A673 (cell line): ENCODE measurements at regions not wholly inside any gene's neighbourhood (a gene's known extent, or its start where the extent isn't known, plus 50 kb on each side); places are given as distances from the start of the nearest gene placed in this dataset.
"Not testable (repeated sequence)": the region's sequence is repeated elsewhere in the genome, so short reads cannot be mapped to it uniquely, and the experiment has no call there.

Experiments
- EZH2 ChIP-seq: fragments of 200-600 bp; sonication (generic); IDR thresholded peaks from 2 replicates; pipeline ENCODE4 v1.6.1; 2017; ENCODE audit warnings: borderline replicate concordance, low read depth, mild to moderate bottlenecking, mixed read lengths, antibody characterized with exemption, low read length; ENCODE audit not compliant: poor library complexity, severe bottlenecking
- TF ChIP-seq, protein P1 (sequence below): fragments of 300-800, 200-600 bp; sonication (generic); conservative IDR thresholded peaks from 2 replicates; pipeline ENCODE4 v1.5.1; 2017; ENCODE audit warnings: low read depth, mild to moderate bottlenecking, antibody characterized with exemption, low read length, moderate library complexity, mixed read lengths

DNA sequence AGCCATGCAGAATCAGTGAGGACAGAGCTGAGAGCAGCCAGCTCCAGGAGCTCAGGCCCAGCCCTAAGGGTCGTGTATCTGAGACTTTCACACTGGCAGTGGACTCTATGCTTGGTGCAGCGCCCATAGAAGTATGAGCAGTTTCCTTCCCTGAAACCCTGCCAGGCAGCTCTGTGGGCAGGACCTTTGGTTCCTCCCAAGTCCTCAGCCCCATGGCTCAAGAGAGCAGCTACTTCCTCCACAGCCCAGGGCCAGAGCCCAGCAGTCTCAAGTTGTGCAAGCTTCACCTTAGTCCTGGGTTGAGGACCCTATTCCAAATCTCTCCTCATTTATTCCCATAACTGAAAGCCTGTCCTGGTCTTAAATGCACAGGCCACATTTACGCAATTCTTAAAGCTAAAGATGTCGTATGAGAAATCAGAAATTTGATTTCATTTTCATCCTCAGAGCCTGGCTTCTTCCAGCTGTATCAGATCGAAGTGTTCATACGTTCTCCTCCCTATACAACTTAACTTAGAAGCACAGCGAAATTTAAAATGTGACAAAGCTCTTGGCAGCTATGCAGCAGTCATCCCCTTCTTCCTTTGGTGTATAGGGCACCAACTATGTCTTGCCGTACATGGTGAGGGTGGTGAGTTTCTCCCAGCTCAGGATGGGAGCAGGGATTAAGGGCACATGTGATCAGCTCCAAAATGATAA, 1337.1 kb downstream of the RPIA start:
- not testable (repeated sequence) for TF ChIP-seq EZH2
- TF ChIP-seq, protein P1, sequence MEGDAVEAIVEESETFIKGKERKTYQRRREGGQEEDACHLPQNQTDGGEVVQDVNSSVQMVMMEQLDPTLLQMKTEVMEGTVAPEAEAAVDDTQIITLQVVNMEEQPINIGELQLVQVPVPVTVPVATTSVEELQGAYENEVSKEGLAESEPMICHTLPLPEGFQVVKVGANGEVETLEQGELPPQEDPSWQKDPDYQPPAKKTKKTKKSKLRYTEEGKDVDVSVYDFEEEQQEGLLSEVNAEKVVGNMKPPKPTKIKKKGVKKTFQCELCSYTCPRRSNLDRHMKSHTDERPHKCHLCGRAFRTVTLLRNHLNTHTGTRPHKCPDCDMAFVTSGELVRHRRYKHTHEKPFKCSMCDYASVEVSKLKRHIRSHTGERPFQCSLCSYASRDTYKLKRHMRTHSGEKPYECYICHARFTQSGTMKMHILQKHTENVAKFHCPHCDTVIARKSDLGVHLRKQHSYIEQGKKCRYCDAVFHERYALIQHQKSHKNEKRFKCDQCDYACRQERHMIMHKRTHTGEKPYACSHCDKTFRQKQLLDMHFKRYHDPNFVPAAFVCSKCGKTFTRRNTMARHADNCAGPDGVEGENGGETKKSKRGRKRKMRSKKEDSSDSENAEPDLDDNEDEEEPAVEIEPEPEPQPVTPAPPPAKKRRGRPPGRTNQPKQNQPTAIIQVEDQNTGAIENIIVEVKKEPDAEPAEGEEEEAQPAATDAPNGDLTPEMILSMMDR = not testable (repeated sequence)
